ENCODE measurements at regions not wholly inside any gene's neighbourhood (a gene's known extent, or its start where the extent isn't known, plus 50 kb on each side); places are given as distances from the start of the nearest gene placed in this dataset.
"Not testable (repeated sequence)": the region's sequence is repeated elsewhere in the genome, so short reads cannot be mapped to it uniquely, and the experiment has no call there.

DNA sequence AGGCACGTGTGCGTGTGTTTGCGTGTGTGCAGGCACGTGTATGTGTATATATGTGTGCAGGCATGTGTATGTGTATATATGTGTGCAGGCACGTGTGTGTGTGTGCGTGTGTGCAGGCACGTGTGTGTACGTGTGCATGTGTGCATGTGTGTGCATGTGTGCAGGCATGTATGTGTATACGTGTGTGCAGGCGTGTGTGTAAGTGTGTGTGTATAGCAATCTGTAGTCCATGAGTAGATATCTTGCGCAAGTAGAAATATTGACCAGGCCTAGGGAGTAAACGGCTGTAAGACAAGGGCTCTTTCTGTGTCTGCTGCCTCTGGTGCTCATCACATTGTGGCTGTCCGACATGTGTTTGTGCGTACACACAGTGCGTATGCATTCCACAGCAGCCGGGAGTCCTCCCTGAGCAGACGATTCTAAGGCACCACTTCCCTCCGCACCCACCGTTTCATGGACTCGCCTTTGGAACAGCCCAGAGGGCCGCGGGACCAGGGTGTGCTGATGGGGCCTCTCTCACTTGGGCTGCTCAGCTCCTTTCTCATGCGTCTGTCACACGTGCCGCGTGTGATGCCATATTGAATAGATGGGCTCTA is 167.6 kb downstream of the ERMARD start:
- H3K4me3 ChIP-seq (ENCODE audit: low read length): no peak overlapping the region
- TF ChIP-seq, protein P1, sequence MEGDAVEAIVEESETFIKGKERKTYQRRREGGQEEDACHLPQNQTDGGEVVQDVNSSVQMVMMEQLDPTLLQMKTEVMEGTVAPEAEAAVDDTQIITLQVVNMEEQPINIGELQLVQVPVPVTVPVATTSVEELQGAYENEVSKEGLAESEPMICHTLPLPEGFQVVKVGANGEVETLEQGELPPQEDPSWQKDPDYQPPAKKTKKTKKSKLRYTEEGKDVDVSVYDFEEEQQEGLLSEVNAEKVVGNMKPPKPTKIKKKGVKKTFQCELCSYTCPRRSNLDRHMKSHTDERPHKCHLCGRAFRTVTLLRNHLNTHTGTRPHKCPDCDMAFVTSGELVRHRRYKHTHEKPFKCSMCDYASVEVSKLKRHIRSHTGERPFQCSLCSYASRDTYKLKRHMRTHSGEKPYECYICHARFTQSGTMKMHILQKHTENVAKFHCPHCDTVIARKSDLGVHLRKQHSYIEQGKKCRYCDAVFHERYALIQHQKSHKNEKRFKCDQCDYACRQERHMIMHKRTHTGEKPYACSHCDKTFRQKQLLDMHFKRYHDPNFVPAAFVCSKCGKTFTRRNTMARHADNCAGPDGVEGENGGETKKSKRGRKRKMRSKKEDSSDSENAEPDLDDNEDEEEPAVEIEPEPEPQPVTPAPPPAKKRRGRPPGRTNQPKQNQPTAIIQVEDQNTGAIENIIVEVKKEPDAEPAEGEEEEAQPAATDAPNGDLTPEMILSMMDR (IDR thresholded peaks at IDR 0.05; ENCODE audit: insufficient read depth, low read depth, low read length, missing control alignments): no peak
- no peak for DNase-seq (ENCODE audit: low read depth)

DNA sequence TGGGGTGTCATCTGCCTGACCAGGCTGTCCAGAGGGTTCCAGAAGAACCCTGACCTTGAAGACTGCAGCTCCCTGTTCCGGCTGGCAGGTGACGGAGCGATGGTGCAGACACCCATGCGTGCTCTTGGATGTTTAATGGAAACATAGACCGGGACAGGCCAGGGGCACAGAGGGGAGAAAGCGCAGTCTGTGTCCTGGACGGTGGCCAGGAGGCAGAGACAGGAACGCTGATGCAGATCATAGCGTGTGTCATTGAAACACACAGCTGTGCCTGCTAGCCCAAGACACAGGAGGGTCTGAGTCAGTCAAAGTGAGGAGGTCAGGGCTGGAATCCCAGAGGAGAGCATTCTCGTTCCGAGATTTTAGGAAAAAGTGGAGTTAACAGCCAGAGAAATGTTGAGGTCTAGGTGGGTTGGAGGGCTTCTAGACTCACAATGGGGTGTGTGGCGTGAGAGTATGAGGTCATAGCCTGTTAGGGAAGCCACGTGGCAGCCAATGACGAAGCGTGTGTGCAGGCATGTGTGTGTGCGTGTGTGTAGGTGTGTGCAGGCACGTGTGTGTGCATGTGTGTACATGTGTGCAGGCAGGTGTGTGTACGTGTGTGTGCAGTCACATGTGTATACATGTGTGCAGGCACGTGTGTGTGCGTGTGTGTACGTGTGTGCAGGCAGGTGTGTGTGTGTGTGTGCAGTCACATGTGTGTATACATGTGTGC is 167.0 kb downstream of the ERMARD start:
- no peak for DNase-seq (ENCODE audit: low read depth)
- TF ChIP-seq, protein P1 (IDR thresholded peaks at IDR 0.05; ENCODE audit: insufficient read depth, low read depth, low read length, missing control alignments): no peak

DNA sequence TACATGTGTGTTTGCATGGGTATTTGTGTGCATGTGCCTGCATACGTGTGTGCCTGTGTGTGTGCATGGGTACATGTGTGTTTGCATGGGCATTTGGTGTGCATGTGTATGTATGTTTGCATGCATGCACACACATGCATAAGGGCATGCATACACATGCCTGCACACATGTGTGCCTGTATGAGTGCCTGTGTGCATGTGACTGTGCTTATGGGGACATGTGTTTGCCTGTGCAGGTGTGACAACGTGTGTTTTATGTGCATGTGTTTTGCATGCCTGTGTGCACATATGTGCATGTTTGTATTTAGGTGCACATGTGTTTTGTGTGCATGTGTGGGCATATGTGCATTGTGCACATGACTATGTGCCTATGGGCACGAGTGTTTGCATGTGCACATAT is 165.7 kb downstream of the ERMARD start:
- H3K4me3 ChIP-seq (ENCODE audit: low read length): no peak overlapping the region
- TF ChIP-seq, protein P1 (IDR thresholded peaks at IDR 0.05; ENCODE audit: insufficient read depth, low read depth, low read length, missing control alignments): no peak
- DNase-seq (ENCODE audit: low read depth): no peak

More for the DNA sequence above, 167.0 kb downstream of the ERMARD start:
- H3K4me3 ChIP-seq (ENCODE audit: low read length): no peak overlapping the region

DNA sequence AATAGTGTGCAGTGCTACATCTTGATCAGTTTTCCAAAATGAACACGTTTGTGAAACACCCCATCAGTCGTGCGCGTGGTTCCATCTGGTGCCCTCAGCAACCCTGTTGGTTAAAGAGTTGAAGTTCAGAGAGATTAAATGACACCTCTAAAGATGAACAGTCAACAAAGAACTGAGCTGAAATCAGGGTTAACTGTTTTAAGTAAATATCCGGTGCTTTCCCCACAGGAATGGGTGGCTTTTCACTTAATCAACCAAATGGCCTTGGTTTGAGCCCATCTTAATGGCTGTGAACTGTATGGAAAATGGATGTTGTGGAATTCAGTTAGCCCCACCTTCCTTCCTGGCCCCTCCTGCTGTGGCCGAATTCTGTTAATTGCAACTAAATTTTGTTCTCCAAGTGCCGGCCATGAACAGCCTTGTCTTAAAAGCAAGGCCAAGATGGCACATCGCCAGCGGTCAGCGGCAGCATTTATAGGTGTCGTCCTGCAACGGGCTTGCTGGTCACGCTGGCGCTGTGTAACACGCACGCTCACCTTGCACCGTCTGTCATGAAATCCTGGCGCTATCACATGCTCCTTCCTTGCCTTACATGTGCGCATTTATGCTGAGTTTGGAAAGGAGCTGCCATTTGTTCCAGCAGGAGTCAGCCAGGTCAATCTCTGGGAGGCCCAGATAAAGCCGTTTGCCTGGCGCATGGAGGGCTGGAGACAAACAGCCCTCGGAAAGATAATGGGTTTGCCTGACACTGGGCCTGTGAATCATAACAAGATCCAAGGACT is 164.5 kb downstream of the ERMARD start:
- no peak for DNase-seq (ENCODE audit: low read depth)
- TF ChIP-seq, protein P1 (IDR thresholded peaks at IDR 0.05; ENCODE audit: insufficient read depth, low read depth, low read length, missing control alignments): no peak
- no peak overlapping the region for H3K4me3 ChIP-seq (ENCODE audit: low read length)

DNA sequence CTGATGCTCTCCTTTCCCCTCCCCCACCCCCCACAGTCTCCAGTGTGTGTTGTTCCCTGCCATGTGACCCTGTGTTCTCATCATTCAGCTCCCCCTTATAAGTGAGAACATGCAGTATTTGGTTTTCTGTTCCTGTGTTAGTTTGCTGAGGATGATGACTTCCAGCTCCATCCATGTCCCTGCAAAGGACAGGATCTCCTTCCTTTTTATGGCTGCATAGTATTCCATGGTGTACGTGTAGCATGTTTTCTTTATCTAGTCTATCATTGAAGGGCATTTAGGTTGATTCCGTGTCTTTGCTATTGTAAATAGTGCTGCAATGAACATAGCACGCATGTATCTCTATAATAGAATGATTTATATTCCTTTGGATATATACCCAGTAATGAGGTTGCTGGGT is 162.3 kb downstream of the ERMARD start:
- not testable (repeated sequence) for H3K4me3 ChIP-seq (ENCODE audit: low read length); DNase-seq (ENCODE audit: low read depth)

DNA sequence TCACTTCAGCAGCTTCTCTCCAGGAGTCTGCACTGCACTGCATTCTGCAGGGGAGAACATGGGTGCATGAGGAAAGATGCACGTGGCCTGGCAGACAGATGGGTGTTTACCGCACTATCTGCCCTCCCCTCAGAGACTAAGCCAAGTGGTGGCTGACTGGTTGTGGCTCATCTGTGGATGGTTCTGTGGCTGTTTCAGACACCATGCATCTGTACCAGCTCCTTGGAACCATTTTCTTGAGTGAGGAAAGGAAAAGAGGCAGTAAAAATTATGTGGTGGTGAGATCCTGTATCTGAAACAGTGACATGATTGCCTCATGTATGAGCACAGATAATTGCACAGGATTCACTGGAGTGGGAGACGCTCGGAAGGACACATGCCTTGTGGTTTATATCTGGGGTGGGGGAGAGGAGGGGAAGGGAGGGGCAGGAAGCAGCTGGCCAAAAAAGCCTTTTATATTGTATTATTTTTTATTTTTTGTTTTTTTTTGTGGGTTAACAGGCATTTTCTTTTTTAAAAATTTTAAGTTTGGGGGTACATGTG is 161.7 kb downstream of the ERMARD start:
- TF ChIP-seq, protein P1 (IDR thresholded peaks at IDR 0.05; ENCODE audit: insufficient read depth, low read depth, low read length, missing control alignments): no peak
- DNase-seq (ENCODE audit: low read depth): no peak
- H3K4me3 ChIP-seq (ENCODE audit: low read length): no peak overlapping the region

Data from epithelial cell of esophagus (primary cell).